Ishikawa (cell line): ENCODE measurements at regions not wholly inside any gene's neighbourhood (a gene's known extent, or its start where the extent isn't known, plus 50 kb on each side); places are given as distances from the start of the nearest gene placed in this dataset.

ENCODE experiments used
- CEBPB ChIP-seq: IDR thresholded peaks from 2 replicates; pipeline ENCODE4 v1.6.1; 2012
- CREB1 ChIP-seq: IDR thresholded peaks from 2 replicates; pipeline ENCODE4 v1.6.1; 2012; ENCODE audit warnings: low read depth
- EGR1 ChIP-seq: IDR thresholded peaks from 2 replicates; pipeline ENCODE4 v1.6.1; 2012
- EP300 ChIP-seq: IDR thresholded peaks from 2 replicates; pipeline ENCODE4 v1.6.1; 2012; ENCODE audit warnings: borderline replicate concordance
- FOXM1 ChIP-seq: IDR thresholded peaks from 2 replicates; pipeline ENCODE4 v1.6.1; 2012; ENCODE audit warnings: low read depth, borderline replicate concordance
- MAX ChIP-seq: IDR thresholded peaks from 2 replicates; pipeline ENCODE4 v1.6.1; 2012
- NFIC ChIP-seq: IDR thresholded peaks from 2 replicates; pipeline ENCODE4 v1.6.1; 2012
- RAD21 ChIP-seq: IDR thresholded peaks from 2 replicates; pipeline ENCODE4 v1.6.1; 2012; ENCODE audit warnings: low read depth
- REST ChIP-seq: IDR thresholded peaks from 2 replicates; pipeline ENCODE4 v1.6.1; 2012; ENCODE audit warnings: low read depth, mild to moderate bottlenecking
- TAF1 ChIP-seq: IDR thresholded peaks from 2 replicates; pipeline ENCODE4 v1.6.1; 2012; ENCODE audit warnings: low read depth, mild to moderate bottlenecking
- TCF12 ChIP-seq: IDR thresholded peaks from 2 replicates; pipeline ENCODE4 v1.6.1; 2012; ENCODE audit warnings: low read depth
- TEAD4 ChIP-seq: IDR thresholded peaks from 2 replicates; pipeline ENCODE4 v1.6.1; 2012
- YY1 ChIP-seq: IDR thresholded peaks from 2 replicates; pipeline ENCODE4 v1.6.1; 2012; ENCODE audit warnings: low read depth
- ZBTB7A ChIP-seq: IDR thresholded peaks from 2 replicates; pipeline ENCODE4 v1.6.1; 2012; ENCODE audit warnings: low read depth
- TF ChIP-seq, protein P1 (sequence below): IDR thresholded peaks from 2 replicates; pipeline ENCODE4 v1.6.1; 2012

DNA sequence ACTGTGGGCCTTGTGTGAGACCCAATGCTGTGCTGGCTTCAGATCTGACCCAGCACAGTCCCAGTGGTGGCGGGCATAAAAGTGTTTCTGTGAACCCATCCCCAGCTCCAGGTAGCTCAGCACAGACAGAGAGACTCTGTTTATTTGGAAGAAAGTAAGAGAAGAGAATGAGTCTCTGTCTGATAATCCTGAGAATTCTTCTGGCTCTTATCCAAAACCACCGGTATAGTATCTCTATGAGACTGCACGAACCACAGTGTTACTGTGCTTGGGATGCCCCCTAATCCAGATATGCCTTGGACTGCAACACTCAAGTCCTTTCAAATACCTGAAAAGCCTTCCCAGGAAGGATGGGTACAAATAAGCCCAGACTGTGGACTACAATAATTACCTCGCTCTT is 1660.8 kb upstream of the ACO1 start:
- TF ChIP-seq FOXM1 (no peak), YY1 (no peak), TEAD4 (no peak), MAX (no peak), TAF1 (no peak)
- TF ChIP-seq, protein P1, sequence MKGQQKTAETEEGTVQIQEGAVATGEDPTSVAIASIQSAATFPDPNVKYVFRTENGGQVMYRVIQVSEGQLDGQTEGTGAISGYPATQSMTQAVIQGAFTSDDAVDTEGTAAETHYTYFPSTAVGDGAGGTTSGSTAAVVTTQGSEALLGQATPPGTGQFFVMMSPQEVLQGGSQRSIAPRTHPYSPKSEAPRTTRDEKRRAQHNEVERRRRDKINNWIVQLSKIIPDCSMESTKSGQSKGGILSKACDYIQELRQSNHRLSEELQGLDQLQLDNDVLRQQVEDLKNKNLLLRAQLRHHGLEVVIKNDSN = no peak

- TF ChIP-seq, protein P1 = no peak
- TF ChIP-seq YY1 = no peak
- no peak for TF ChIP-seq EP300
- TF ChIP-seq TEAD4 = no peak
- TF ChIP-seq TCF12 = no peak
- TF ChIP-seq FOXM1 = no peak
Measured at GRCh38 chr9:30732060-30732459, 1652.4 kb upstream of the ACO1 start.

GRCh38 chr9:30744871-30745270 is 1639.6 kb upstream of the ACO1 start:
- TF ChIP-seq ZBTB7A = no peak
- TF ChIP-seq, protein P1 = no peak
- TF ChIP-seq TAF1 = no peak
- TF ChIP-seq RAD21 = no peak
- TF ChIP-seq REST = no peak
- no peak for TF ChIP-seq EP300
- TF ChIP-seq NFIC = no peak
- TF ChIP-seq EGR1 = no peak
- no peak for TF ChIP-seq MAX
- TF ChIP-seq TEAD4 = no peak
- no peak for TF ChIP-seq CEBPB
- TF ChIP-seq FOXM1 = no peak
- TF ChIP-seq CREB1 = no peak
- TF ChIP-seq TCF12 = no peak
- no peak for TF ChIP-seq YY1

- TF ChIP-seq, protein P1 = no peak
- no peak for TF ChIP-seq ZBTB7A
- no peak for TF ChIP-seq EGR1
Measured at GRCh38 chr9:30746589-30746988, 1637.9 kb upstream of the ACO1 start.

- TF ChIP-seq RAD21 (no peak), CREB1 (no peak), TEAD4 (no peak), EP300 (no peak), EGR1 (no peak), MAX (no peak), TCF12 (no peak), YY1 (no peak), REST (no peak), TAF1 (no peak), ZBTB7A (no peak), FOXM1 (no peak)
- TF ChIP-seq, protein P1 = no peak
Measured at GRCh38 chr9:30757723-30758122, 1626.7 kb upstream of the ACO1 start.
